Loucy (cell line): ENCODE measurements at regions not wholly inside any gene's neighbourhood (a gene's known extent, or its start where the extent isn't known, plus 50 kb on each side); places are given as distances from the start of the nearest gene placed in this dataset.

Source experiments
- CTCF ChIP-seq: fragments of 200-600 bp; sonication (generic); conservative IDR thresholded peaks from 2 replicates; pipeline ENCODE4 v1.5.1; 2014; ENCODE audit warnings: mild to moderate bottlenecking, antibody characterized with exemption, low read length
- EZH2phosphoT487 ChIP-seq: fragments of 200-600 bp; IDR thresholded peaks from 2 replicates; pipeline ENCODE4 v1.6.1; 2018; ENCODE audit warnings: antibody characterized with exemption, mild to moderate bottlenecking, moderate library complexity, borderline replicate concordance

DNA sequence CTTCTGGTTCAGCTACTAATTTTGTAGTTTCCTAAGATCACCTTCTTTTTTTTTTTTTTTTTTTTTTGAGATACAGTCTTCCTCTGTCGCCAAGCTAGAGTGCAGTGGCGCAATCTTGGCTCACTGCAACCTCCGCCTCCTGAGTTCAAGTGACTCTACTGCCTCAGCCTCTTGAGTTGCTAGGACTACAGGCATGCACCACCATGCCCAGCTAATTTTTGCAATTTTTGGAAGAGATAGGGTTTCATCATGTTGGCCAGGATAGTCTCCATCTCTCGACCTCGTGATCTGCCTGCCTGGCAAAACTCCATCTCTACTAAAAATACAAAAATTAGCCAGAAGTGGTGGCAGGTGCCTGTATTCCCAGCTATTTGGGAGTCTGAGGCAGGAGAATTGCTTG lies 301.5 kb upstream of the TFPI start:
- no peak for TF ChIP-seq CTCF
- no peak for TF ChIP-seq EZH2phosphoT487
